NCI-H187 (cell line): ENCODE measurements at regions not wholly inside any gene's neighbourhood (a gene's known extent, or its start where the extent isn't known, plus 50 kb on each side); places are given as distances from the start of the nearest gene placed in this dataset.
"Not testable (repeated sequence)": the region's sequence is repeated elsewhere in the genome, so short reads cannot be mapped to it uniquely, and the experiment has no call there.

Source experiments
- DNase-seq, 2 experiments: peaks; one replicate each; lab custom pipeline; 2025; lab: John Stamatoyannopoulos, UW

DNA sequence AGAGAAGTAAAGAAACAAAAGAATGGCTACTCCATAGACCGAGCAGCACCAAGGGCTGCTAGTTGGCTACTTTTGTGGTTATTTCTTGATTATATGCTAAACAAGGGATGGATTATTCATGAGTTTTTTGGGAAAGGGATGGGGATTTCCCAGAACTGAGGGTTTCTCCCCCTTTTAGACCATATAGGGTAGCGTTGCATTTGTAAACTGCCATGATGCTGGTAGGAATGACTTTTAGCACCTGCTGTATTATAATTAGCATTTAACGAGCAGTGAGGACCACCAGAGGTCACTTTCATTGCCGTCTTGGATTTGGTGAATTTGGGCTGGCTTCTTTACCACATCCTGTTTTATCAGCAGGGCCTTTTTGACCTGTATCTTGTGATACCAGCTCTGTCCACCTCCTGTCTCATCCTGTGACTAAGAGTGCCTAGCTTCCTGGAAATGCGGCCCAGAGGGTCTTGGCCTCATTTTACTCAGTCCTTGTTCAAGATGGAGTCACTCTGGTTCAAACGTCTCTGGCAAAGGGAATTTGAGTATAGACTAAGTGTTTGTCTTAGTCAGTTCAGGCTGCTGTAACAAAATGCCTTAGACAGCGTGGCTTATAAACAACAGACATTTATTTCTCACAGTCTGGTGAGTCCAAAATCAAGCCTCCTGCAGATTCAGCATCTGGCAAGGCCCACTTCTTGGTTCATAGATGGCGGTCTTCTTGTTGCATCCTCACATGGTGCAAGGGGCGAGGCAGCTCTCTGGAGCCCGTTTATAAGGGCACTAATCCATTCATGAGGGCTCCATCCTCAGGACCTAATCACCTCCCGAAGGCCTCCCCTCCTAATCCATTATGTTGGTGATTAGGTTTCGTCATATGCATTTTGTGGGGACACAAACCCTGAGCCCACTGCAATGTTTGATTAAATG is 348.3 kb upstream of the SFSWAP start:
- no peak for DNase-seq

DNA sequence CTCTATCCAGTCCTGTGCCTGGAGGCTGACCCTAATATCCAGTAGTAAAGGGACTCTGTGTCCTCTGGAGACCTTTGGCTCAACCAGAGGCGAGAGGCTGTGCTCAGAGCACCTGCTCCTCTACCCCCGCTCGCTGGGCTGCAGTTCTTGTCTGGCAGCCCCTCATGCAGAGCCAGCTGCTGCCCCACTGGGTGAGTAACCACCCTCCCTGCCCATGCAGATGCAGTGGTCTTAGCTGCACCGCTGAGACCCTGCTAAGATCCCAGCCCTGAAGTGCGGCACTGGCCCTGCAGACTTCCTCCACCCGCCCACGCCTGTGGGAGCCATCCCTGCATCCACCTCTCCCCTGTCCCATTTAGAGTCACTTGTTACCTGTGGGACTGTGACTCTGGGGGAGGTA is 347.5 kb upstream of the SFSWAP start:
- DNase-seq = no peak

DNA sequence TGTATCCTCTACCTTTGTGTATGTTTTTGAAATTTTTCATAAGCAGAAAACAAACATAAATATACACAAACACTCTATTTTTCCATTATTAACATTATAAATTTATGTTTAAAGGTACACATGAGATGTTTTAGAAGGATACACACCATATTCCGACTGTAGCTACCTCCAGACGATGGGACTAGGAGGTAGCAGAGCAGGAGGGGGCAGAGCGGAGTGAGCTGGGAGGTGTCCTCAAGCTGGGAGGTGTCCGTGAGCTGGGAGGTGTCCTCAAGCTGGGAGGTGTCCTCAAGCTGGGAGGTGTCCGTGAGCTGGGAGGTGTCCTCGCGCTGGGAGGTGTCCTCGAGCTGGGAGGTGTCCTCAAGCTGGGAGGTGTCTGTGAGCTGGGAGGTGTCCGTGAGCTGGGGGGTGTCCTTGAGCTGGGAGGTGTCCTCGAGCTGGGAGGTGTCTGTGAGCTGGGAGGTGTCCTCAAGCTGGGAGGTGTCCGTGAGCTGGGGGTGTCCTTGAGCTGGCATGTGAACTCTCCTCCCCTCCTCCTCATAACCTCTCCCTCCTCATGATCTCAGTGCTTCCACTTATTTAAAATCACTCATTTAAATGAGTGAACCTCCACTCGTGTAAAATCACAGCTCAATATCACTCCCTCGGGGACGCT is 346.9 kb upstream of the SFSWAP start:
- DNase-seq = no peak

DNA sequence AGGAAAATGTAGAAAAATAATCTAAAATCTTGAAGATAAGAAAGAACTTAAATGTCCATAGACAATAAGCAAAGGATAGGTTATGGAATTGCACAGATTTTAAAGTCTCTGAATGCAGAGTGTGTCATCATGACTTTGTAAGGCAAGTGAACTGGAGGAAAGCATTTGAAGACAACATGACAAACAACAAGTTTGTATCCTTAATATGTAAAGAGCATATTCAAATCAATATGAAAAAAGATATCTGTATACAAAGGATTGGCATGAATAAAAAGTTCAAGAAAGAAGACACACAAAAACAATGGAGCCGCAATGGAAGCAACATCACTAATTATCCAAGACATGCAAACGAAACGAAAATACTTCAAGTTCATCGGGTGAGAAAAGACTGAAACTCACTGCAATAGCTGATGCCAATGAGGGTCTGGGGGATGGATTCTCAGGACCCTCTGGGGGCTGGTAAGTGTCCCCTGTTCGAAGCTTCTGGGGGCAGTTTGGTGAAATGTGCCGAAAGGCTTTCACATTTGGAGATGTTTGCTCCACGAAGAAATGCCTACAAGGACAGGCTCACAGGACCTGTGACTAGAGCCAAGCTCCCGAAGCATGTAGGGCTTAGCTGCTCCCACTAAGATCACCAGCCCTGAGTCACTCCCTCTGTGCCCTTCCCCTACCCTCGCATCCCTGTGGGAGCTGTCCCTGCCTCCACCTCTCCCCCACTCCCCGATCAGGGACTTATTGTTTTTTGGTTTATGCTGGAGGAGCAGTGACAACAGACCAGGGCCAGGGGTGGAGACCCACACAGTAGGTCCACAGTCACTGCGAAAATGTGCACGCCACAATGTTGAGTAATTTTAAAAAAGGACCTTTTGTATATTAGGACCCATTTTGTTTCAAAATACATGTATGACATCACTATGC is 345.7 kb upstream of the SFSWAP start:
- no peak for DNase-seq

DNA sequence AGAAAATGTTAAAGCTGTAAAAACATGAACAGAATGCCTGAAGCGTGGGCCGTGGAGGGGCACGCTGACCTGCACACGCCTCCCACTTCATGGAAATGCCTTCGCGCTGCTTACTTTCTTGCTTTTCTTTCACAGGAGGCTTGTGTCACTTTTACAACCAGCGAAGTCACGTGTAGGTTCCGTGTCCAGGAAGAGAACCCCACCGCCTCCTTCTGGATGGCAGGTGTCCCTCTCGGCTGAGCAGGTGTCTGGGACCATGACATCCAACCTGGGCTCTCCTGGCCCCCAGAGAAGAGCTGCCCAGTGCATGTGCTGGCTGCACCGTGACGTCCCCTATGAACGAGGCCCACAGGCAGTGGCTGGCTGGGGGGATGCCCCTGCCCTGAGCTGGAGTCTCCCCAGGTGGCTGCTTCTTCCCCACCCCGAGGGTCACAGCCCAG is 345.0 kb upstream of the SFSWAP start:
- no peak for DNase-seq

DNA sequence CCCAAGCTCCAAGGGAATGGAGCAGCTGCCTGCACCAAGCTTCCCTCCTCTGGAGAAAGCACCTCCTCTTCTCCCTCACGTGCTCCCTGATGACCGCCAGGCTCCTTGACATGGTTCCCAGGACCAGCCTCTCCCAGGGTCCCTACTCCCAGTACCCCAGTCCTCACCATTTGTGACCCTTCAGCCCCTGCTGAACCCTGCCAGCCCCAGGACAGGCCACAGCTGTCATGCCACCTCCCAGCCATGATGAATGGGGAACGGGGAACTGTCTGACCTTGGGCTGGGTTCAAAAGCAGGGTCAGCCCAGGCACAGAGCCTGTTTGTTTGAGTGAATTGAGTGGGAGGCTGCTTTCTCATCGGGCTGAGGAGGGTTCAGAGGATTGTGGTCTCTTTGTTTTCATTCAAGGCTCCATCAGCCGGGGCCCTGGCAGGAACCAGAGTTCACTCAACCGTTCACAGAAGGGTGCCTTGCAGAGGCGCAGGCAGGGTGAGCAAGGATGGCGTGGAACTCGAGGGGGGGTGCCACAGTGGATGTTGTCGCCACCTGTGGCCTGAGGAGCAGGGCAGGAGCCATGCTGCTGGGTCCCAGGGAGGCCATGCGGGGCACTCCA is 344.5 kb upstream of the SFSWAP start:
- no peak for DNase-seq

DNA sequence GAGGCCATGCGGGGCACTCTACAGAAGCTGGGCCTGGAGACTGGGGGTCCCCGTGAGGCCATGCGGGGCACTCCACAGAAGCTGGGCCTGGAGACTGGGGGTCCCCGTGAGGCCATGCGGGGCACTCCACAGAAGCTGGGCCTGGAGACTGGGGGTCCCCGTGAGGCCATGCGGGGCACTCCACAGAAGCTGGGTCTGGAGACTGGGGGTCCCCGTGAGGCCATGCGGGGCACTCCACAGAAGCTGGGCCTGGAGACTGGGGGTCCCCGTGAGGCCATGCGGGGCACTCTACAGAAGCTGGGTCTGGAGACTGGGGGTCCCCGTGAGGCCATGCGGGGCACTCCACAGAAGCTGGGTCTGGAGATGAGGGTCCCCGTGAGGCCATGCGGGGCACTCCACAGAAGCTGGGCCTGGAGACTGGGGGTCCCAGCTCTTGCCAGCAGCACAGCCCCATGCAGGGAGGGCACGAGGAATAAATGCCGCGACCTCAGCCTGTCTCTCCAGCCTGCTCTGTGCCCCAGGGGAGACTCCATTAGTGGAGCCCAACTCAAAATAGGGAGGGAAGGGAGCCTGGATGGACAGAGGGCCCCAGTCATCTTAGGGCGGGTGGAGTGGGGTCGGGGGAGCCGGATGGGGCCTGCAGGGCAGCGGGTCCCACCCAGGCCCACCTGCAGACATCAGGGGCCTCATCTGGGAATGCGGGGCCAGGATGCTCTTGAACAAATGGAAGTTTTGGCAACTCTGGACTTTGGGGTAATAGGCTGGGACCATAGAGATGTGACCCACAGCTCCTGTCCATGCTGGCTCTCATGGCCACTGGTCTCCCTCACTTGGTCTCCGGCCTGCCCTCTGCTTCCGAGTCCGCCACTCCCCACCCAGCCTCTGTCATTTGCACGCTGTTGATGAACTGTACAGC is 343.6 kb upstream of the SFSWAP start:
- DNase-seq = not testable (repeated sequence)

DNA sequence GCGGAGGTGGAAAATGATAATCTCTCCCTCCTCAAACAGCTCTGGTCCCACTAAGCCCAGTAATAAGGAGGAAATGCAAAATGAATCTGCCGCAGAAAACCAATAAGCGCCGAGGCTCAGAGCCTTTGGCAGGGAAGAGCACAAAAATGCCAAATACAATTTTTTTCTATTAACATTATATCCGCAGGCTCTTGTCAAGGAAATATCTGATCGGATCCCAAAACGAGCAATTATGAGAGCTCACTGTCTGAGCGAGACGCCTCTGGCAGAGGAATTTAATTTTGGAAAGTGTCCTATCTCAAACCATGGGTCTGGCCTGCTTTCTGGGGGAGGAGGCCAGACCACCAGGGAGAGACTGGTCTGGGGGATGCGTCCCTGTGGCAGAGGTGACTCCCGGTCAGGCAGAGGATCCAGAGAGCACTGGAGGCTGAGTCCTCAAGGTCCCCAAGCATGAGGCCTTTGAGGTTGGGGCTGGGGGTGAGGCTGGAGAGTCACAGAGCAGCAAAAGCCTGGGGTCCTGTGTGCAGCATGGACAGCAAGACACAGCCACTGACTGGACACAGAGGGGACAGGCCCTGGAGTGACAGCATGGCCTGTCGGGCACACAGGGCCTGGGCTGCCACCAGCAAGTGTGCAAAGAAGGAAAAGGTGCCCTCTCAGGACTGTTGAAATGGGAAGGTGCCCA is 342.8 kb upstream of the SFSWAP start:
- no peak for DNase-seq

DNA sequence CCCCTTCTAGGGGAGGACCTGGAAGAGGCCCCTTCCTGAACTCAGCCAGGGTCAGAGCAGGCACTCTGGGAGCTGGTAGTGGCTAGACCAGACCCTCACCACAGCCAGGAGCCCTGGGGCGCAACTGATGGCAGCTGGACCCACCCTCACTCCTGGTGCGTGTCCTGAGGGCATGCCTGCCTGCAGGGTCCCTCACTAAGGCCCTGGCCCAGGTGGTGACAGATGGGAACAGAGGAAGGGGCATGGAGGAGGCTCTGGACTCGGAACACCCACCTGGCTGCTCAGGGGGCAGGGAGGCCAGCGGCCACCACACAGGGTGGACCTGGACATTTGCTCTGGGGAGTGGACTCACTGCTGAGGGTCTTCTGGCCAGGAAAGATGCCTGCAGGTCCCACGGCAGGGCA is 342.2 kb upstream of the SFSWAP start:
- no peak for DNase-seq

DNA sequence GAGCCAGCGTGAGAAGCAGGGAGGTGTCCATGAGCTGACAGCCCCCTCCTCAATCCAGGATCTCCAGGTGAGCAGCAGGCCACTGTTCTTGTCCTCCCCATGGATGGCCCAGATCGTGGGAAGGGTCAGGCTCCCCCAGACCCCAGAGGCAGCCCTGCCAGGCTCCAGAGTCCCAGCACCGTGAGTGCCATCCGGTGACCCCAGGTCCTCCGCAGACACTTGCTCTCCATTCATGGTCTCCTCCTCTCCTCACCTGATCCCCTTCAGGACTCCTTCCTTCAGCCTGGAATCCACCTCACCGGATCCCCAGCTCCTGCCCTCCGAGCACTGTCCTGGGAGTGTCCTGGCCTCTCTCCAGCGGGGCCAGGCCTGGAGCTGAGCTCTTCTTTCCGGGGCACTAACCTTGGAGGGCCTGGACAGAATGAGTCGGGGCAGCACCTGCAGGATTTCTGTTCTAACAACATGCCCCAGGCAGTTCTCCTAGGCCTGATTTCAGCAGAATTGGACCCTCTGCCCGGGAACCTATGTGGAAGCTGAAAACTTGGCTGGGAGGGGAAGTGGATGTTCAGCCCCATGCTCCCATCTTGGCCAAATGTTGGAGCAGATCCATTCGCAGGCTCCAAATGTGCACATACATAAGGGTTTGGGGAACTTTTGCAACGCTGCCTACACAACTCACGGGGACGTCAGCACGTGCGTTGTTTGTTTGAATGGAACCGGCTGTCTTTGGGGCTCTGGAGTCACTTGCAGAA is 341.6 kb upstream of the SFSWAP start:
- no peak for DNase-seq

DNA sequence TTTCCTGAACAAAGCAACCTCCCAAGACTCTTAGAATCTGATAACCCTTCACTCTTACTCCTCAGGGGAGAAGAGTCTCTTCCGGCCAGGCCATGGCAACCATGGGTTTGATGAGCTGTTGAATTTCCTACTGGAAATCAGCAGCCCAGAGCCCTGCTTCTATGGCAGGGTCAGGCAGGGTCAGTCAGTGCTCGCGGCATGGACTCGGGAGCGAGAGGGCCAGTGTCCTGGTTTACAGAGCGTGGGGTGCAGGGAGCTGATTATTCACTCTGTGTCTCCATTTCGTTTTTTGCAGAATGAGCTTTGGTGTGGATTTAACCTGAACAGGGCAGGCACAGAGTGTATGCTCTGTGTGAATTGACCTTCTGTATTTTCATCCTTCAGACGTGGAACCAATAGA is 340.6 kb upstream of the SFSWAP start:
- DNase-seq = no peak

DNA sequence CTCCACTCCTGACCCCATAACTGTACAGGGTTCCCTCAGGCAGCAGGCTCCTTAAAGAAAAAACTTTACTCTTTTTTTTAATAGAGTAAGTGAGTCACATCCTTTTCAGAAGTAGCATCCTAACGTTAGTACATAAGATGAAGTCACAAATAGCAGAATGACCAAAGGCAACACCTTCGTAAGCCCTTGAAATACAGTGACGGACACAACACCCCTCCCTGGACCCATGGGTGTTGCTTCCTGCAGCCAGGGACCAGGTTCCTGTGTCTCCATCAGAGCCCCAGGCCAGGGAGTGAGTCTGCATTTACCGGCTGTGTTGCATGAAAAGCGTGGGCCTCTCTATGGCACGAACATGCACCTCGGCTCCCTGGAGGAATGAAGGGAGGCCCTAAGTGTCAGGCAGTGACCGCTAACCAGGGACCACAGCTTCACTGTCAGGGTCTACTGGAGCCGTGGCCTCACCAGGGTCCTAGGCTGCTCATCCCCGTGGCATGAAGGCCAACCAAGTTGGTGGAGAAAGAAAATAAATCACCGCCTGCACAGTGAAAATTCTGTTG is 340.0 kb upstream of the SFSWAP start:
- DNase-seq = no peak

DNA sequence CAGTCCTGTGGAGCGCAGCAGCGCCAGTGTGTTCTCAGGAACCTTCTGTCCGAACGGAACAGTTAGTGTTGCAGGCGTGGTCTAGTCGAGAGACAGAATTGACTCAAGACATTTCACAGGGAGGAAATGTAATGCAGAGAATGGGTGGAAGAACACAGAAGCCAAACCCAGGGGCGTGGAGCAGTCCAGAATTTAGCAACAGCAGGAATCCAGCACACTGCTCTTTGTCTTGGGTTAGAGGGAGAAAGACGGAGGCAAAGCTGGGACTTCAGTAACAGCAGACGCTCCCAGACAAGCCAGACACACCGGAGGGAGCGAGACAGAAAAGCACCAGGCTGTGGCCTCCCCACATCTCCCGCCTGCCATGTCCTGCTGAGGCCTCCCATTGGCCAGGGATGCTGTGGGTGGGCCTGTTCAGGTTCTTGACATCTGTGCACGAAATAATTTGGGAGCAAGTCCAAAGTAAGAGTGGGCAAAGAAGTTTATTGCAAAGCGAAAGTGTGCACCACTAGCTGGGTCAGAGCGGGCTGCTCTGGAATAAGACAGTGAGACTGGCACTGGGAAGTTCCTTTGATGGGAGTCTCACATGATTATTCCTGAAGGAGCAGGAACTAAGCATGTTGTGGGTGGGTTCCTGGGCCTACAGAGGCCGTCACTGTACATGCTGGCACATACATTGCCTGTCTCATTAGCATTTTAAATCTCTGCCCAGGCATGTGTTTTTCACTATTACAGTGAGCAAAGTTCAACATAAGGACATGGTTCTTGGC is 339.3 kb upstream of the SFSWAP start:
- no peak for DNase-seq

DNA sequence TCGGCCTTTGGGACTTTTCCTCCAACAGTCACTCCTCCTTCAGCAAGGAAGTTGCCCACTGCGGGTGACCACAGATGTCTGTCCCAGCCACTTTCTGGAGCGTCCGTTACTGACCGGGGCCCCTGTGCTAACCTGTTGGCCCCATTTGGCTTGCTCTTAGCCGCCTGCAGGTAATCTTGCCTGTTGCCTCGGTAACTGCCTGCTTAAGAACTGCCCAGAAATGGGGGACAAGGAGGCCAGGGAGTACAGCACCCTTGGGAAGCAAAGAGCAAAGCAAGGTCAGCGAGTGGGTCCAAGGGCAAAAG is 338.8 kb upstream of the SFSWAP start:
- no peak for DNase-seq

DNA sequence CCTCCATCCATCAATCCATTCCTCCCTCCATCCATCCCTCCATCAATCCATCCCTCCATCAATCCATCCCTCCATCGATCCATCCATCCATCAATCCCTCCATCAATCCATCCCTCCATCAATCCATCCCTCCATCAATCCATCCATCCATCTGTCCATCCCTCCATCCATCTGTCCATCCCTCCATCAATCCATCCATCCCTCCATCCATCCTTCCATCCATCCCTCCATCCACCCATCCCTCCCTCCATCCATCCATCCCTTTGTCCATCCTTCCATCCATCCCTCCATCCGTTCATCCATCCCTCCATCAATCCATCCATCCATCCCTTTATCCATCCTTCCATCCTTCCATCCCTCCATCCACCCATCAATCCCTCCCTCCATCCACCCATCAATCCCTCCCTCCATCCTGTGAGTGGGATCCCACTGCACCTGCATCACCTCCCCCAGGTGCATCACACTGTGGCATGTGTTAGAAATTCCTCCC is 338.1 kb upstream of the SFSWAP start:
- DNase-seq = no peak

DNA sequence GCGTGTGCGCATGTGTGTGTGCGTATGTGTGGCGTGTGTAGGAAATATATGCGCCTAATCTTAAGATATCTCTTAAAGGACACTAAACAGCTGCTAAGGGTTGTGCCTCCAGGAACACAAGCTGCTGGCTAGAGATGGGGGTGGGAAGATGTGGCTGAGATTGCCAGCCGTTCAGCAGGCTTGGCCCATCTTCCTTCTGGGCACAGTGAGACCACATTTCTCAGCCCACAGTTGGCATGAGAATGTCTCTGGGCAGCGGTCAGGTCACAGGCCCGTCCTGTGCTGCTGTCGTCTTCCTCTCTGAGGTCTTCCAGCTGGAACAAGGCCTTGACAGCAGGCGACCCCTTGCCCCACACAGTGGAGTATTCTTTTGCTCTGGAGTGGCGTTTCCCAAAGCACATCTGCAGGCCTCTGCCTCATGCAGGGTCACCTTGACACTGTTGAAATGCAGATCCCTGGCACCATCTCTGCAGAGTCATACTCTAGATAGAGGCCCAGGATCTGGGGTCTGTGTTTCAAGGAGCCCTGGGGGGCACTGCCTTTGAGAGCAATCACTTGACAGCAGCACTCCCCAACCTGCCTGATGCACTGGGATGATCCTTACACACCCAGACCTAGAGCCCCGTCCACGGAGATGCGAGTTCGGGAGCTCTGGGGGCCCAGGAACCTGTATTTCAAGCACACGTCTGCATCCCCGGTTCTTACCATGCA is 335.5 kb upstream of the SFSWAP start:
- DNase-seq = no peak

DNA sequence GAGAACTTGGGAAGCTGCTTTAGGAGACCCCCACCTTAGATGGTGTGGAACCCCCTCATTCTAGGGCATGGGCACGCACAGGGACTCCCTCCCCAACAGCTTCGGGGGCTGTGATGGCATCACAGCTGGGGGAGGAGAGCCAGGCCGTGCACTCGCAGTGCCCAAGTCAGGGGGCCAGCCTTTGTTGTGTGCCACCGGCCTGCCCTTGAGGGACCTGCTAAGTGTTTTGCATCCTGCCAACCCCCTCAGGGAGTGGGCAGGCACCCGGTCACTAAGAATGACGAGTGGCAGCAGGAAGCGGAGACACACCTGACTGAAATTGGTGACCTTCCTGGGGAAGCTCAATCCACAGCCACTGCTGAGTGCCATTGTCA is 334.9 kb upstream of the SFSWAP start:
- no peak for DNase-seq
